Stimulated activated effector memory CD8-positive, alpha-beta T cell treated with anti-CD3 and anti-CD28 coated beads, Interleukin-12 subunit alpha, Interleukin-12 subunit beta, amount 100 ng/mL, for 72 hours (primary cell): ENCODE measurements at regions not wholly inside any gene's neighbourhood (a gene's known extent, or its start where the extent isn't known, plus 50 kb on each side); places are given as distances from the start of the nearest gene placed in this dataset.
"Not testable (repeated sequence)": the region's sequence is repeated elsewhere in the genome, so short reads cannot be mapped to it uniquely, and the experiment has no call there.

Experiments
- ATAC-seq: fragments of 150-1000 bp; cut with Tn5 transposase; 2 replicates; pipeline ENCODE4 v1.10.0; 2021
- DNase-seq, 2 donors: peaks; one replicate each; pipeline ENCODE4 v3.0.0; 2021 to 2022; ENCODE audit warnings: low spot score in 2 of 2
- H3K27ac Mint-ChIP-seq: one replicate; pipeline ENCODE4 v1.8.0; 2022; ENCODE audit warnings: mild to moderate bottlenecking, mixed read lengths
- H3K36me3 Mint-ChIP-seq: one replicate; pipeline ENCODE4 v1.8.0; 2022; ENCODE audit warnings: mild to moderate bottlenecking, mixed read lengths
- H3K4me1 Mint-ChIP-seq: one replicate; pipeline ENCODE4 v1.8.0; 2022; ENCODE audit warnings: mixed read lengths
- H3K4me3 Mint-ChIP-seq: one replicate; pipeline ENCODE4 v1.8.0; 2022; ENCODE audit warnings: mild to moderate bottlenecking, mixed read lengths
- H3K9me3 Mint-ChIP-seq: one replicate; pipeline ENCODE4 v1.8.0; 2022; ENCODE audit warnings: mixed read lengths

- Mint-ChIP-seq H3K4me3 (no peak overlapping the region), H3K27ac (no peak overlapping the region), H3K36me3 (no peaks in the 10 kb centered on the region), H3K4me1 (peaks cover 48% of the 10 kb centered on the region), H3K9me3 (no peaks in the 10 kb centered on the region)
- DNase-seq (no peak), ATAC-seq (no peak)
Measured at GRCh38 chr2:8550481-8550880, 131.4 kb upstream of the ID2 start.

DNA sequence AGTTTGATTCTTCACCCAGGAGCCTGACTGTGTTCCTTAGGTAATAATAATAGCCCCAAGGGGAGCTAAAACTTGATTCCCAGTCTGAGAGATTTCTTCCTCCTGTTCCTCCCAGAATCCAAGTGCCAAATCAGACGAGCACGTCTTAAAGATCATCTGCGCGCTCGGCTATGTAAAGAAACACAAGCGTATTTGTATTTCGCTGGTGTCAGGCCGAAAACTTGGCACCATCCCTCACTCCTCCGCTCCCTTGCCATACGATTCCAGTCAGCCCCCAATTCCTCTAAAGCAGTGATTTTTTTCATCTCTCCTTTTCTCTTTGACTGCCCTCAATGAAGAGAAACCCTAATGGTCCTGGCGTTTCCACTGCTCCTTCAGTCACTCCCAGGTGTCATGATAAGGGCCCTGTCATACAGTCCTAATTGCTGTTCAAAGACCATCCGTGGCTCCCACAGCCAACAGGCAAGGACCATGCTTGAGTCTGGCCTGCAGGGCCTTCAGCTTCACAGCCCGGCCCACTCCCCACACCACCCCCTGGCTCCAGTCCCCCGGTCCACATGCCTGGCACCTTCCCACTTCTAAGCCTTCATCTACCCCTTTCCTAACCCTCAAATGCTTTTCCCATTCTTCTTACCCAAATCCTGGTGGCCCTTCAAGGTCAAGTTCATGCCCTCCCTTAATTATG lies 130.8 kb upstream of the ID2 start:
- ATAC-seq (no peak), DNase-seq (no peak)
- H3K4me3 Mint-ChIP-seq = peak overlapping the region; percentile 48
- H3K9me3 Mint-ChIP-seq = no peaks in the 10 kb centered on the region
- no peaks in the 10 kb centered on the region for H3K36me3 Mint-ChIP-seq
- peaks cover 42% of the 10 kb centered on the region for H3K4me1 Mint-ChIP-seq
- peak overlapping the region; percentile 73 for H3K27ac Mint-ChIP-seq

DNA sequence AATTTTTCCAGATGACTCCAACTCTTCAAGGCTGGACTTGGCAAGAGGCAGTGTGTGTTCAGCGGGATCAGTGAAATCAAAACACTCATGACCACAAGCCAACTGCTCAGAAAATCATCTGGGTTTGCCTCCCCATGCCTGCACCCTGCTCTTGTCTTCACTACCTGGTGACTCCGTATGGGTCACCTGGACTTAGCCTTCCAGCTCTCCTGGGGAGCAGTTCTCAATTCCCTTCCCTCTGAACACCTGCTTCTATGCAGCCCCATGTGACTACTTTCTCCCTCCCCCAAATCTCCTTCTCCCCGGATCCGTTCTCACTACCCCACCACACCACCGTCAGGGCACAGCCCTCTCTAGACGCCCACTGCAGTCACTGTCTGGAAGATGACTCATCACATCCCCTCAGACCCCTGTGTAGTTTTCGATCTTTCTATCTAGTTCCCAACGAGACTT lies 130.2 kb upstream of the ID2 start:
- ATAC-seq = peak; percentile 85
- peak overlapping the region; percentile 48 for H3K4me3 Mint-ChIP-seq
- peak overlapping the region; percentile 73 for H3K27ac Mint-ChIP-seq
- no peaks in the 10 kb centered on the region for H3K36me3 Mint-ChIP-seq
- peaks cover 36% of the 10 kb centered on the region for H3K4me1 Mint-ChIP-seq
- DNase-seq = no peak
- H3K9me3 Mint-ChIP-seq = no peaks in the 10 kb centered on the region

DNA sequence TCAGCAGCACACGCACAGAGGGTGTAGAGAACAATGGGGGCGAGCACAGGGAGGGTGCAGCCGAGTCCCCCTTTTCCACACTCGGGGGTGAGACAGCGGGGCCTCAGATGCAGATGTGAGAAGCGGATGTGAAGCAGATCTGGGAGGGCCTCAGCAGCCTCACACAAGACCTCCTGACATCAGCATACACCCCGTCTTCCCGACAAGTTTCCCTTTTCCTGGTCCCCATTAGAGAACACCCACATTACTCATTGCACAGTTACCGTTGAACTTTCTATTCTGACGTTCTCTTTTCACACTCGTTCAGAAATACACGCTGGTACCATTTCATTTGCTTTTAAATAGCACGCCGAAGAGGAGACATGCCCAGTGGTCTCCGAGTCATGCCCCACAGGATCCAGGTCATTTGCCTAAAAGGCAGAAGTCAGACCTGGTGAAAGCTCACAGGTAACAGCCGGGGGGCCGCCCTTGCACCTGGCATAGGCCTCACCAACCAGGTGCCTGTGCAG lies 129.5 kb upstream of the ID2 start:
- Mint-ChIP-seq H3K36me3 (no peaks in the 10 kb centered on the region), H3K4me3 (peak overlapping the region; percentile 48), H3K9me3 (no peaks in the 10 kb centered on the region), H3K27ac (peak overlapping the region; percentile 73), H3K4me1 (peaks cover 29% of the 10 kb centered on the region)
- DNase-seq (no peak), ATAC-seq (peak; percentile 52)

- ATAC-seq (no peak), DNase-seq (no peak)
- H3K4me3 Mint-ChIP-seq = no peak overlapping the region
- H3K4me1 Mint-ChIP-seq = peaks cover 19% of the 10 kb centered on the region
- H3K9me3 Mint-ChIP-seq = peaks cover 2% of the 10 kb centered on the region
- no peaks in the 10 kb centered on the region for H3K36me3 Mint-ChIP-seq
- no peak overlapping the region for H3K27ac Mint-ChIP-seq
Measured at GRCh38 chr2:8553643-8554042, 128.2 kb upstream of the ID2 start.

- Mint-ChIP-seq H3K36me3 (no peaks in the 10 kb centered on the region), H3K4me1 (peaks cover 19% of the 10 kb centered on the region), H3K27ac (no peak overlapping the region), H3K4me3 (no peak overlapping the region), H3K9me3 (peaks cover 2% of the 10 kb centered on the region)
- ATAC-seq (no peak), DNase-seq (no peak)
Measured at GRCh38 chr2:8554296-8554806, 127.5 kb upstream of the ID2 start.

GRCh38 chr2:8555543-8555942 lies 126.3 kb upstream of the ID2 start:
- DNase-seq (no peak), ATAC-seq (no peak)
- no peaks in the 10 kb centered on the region for H3K36me3 Mint-ChIP-seq
- no peak overlapping the region for H3K4me3 Mint-ChIP-seq
- peaks cover 19% of the 10 kb centered on the region for H3K4me1 Mint-ChIP-seq
- H3K9me3 Mint-ChIP-seq = peaks cover 2% of the 10 kb centered on the region
- no peak overlapping the region for H3K27ac Mint-ChIP-seq

- no peak overlapping the region for H3K4me3 Mint-ChIP-seq
- no peak overlapping the region for H3K27ac Mint-ChIP-seq
- H3K36me3 Mint-ChIP-seq = no peaks in the 10 kb centered on the region
- H3K4me1 Mint-ChIP-seq = no peaks in the 10 kb centered on the region
- peaks cover 8% of the 10 kb centered on the region for H3K9me3 Mint-ChIP-seq
- ATAC-seq = no peak
- no peak for DNase-seq
Measured at GRCh38 chr2:8558096-8558495, 123.8 kb upstream of the ID2 start.

- no peak for ATAC-seq
- no peak overlapping the region for H3K4me3 Mint-ChIP-seq
Measured at GRCh38 chr2:8558956-8559355, 122.9 kb upstream of the ID2 start.

DNA sequence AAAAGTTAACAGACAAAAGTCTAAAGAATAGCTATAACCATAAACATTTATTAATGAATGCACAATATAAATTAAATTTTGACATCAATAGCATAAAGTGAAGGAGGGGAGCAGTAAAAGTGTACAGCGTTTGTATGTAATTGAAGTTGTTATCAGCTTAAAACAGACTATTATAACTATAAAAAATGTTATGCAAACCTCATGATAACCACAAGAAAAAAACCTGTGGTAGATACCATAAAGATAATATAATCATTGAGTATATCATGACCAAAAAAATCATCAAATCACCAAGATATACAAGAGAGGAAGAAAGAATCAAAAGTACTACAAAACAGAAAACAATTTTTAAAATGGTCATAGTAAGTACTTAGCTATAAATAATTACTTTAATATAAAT lies 122.1 kb upstream of the ID2 start:
- H3K9me3 Mint-ChIP-seq = peaks cover 8% of the 10 kb centered on the region
- peaks cover 8% of the 10 kb centered on the region for H3K4me1 Mint-ChIP-seq
- ATAC-seq = no peak
- H3K27ac Mint-ChIP-seq = no peak overlapping the region
- H3K36me3 Mint-ChIP-seq = no peaks in the 10 kb centered on the region
- DNase-seq = no peak
- H3K4me3 Mint-ChIP-seq = no peak overlapping the region

More at GRCh38 chr2:8558956-8559355, 122.9 kb upstream of the ID2 start:
- no peak for DNase-seq
- Mint-ChIP-seq H3K36me3 (no peaks in the 10 kb centered on the region), H3K27ac (no peak overlapping the region), H3K4me1 (peaks cover 3% of the 10 kb centered on the region), H3K9me3 (peaks cover 8% of the 10 kb centered on the region)

DNA sequence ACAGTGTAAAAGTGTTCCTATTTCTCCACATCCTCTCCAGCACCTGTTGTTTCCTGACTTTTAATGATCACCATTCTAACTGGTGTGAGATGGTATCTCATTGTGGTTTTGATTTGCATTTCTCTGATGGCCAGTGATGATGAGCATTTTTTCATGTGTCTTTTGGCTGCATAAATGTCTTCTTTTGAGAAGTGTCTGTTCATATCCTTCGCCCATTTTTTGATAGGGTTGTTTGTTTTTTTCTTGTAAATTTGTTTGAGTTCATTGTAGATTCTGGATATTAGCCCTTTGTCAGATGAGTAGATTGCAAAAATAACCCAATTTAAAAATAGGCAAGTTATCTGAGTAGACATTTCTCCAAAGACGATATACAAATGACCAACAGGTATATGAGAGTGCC lies 120.2 kb upstream of the ID2 start:
- ATAC-seq, DNase-seq, H3K27ac Mint-ChIP-seq, H3K36me3 Mint-ChIP-seq, H3K4me3 Mint-ChIP-seq, H3K9me3 Mint-ChIP-seq, H3K4me1 Mint-ChIP-seq: not testable (repeated sequence)

DNA sequence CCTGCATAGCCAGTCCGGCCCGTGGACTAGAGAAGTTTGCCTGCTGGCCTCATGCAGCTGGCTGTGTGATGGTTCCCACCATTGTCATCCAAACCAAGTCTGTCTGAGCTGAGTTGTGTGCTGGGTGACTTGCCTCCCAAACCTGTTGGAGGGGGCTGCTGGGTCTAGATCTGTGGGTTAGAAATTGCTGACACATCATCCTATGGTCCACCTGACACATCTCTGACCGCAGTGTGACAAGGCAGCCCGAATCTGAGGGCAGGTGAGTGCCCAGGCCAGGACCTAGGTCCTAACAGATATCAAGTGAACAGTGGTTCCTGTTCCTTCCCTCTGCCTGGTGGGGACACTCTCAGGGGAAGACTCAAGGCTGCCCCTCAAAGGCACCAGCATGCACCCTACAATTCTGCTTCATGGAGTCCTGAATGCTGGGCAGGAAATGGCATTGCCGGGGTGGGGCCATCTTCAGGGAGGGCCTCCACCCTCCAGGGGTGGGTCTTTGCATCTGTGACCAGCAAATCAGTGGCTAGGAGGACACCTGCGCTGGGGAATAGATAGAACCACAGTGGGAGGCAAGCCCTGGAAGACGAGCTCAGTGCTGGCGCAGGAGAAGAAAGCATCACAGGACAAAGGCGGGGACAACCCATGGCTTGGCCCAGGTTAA lies 117.9 kb upstream of the ID2 start:
- H3K9me3 Mint-ChIP-seq = peaks cover 6% of the 10 kb centered on the region
- H3K4me3 Mint-ChIP-seq = no peak overlapping the region
- no peaks in the 10 kb centered on the region for H3K36me3 Mint-ChIP-seq
- DNase-seq = no peak
- peak overlapping the region; percentile 20 for H3K27ac Mint-ChIP-seq
- H3K4me1 Mint-ChIP-seq = peaks cover 8% of the 10 kb centered on the region
- ATAC-seq = no peak

- Mint-ChIP-seq H3K36me3 (peaks cover 3% of the 10 kb centered on the region), H3K9me3 (peaks cover 6% of the 10 kb centered on the region), H3K4me1 (peaks cover 10% of the 10 kb centered on the region), H3K4me3 (no peak overlapping the region), H3K27ac (peak overlapping the region; percentile 20)
- ATAC-seq (no peak), DNase-seq (no peak)
Measured at GRCh38 chr2:8564475-8564874, 117.4 kb upstream of the ID2 start.

DNA sequence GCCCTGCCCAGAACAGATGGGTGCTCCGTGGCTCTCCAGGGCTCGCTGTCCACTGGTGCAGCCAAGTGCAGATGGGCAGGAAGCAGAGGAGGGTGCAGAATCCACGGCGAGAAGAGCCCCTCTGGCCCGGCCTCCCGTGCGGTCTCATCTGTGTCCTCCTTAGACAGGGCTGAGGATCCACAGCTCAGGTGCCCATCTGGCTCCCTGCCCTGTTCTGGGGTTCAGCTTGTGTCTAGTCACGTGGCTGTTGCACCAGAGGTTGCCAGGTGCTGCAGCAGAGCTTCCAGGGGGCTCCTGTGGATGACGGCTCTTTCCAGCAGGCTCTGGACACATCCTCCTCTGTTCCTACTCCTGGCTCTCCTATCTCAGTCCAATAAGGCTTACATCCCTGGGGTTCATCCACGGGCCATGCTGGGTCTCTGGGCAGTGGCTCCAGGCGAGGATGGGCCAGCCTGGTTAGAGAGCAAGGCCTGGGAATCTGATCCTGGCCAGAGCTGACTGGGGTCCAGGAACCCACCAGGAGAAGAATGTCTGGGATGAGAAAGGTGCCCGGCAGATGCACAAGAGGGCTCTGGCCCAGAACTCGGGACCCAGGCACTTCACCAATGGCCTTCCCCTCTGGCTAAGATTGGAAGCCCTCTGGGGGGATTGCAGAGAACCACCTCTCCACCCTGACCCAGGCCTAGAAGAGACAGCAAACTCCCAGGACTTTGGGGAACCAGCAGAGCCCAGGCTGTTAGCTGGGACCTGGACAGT lies 116.3 kb upstream of the ID2 start:
- ATAC-seq (no peak), DNase-seq (no peak)
- H3K4me1 Mint-ChIP-seq = peaks cover 21% of the 10 kb centered on the region
- no peak overlapping the region for H3K4me3 Mint-ChIP-seq
- peak overlapping the region; percentile 14 for H3K27ac Mint-ChIP-seq
- peaks cover 5% of the 10 kb centered on the region for H3K36me3 Mint-ChIP-seq
- peaks cover 5% of the 10 kb centered on the region for H3K9me3 Mint-ChIP-seq

DNA sequence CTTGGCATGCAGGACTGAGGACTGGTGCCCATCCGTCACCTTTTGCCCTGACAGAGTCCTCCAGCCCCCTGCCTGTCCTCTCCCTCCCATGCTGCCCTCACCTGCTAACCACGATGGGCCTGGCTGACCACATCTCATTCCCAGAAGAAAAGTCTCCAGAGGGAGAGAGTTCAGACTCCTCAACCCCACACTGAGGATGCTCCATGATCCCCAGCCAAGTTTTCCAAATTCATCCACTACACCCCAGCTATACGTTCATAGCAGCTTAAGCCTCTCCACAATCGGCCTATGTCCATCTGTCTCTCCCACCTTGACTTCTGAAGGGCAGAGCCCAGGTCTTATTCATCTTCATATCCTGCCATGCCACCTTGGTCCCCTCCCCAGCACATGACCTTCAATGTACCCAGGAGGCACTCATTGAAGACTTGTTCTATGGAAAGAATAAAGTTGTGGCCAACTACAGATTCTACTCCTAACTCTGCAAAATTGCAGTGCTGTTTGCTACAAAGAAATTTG lies 115.6 kb upstream of the ID2 start:
- H3K4me3 Mint-ChIP-seq = no peak overlapping the region
- DNase-seq (no peak), ATAC-seq (no peak)
- peaks cover 23% of the 10 kb centered on the region for H3K4me1 Mint-ChIP-seq
- peak overlapping the region; percentile 14 for H3K27ac Mint-ChIP-seq
- H3K9me3 Mint-ChIP-seq = peaks cover 3% of the 10 kb centered on the region
- peaks cover 5% of the 10 kb centered on the region for H3K36me3 Mint-ChIP-seq
